Endothelial cell of umbilical vein (primary cell): ENCODE measurements at regions not wholly inside any gene's neighbourhood (a gene's known extent, or its start where the extent isn't known, plus 50 kb on each side); places are given as distances from the start of the nearest gene placed in this dataset.

Experiments
- BruUV-seq: library from RNA; stranded (reverse); fragments of 400-500 nt; replicated peaks from 2 replicates; lab custom pipeline; 2021; lab: Mats Ljungman, UMichigan
- CTCF ChIA-PET: fragments of 300-600, 350-600 bp; sonication (Branson Sonifier 250); formaldehyde crosslinking; loops from one replicate; lab custom pipeline; 2021; ENCODE audit warnings: antibody characterized with exemption, inconsistent platforms; lab: Charles Lee
- POLR2A ChIA-PET: fragments of 300-600, 350-600 bp; sonication (Branson Sonifier 250); formaldehyde crosslinking; loops from one replicate; lab custom pipeline; 2021; ENCODE audit warnings: antibody characterized with exemption, inconsistent platforms; lab: Charles Lee
- DNase-seq: peaks from one replicate; pipeline ENCODE4 v3.0.0-alpha.2; 2011; ENCODE audit warnings: low read depth, low spot score
- FAIRE-seq: peaks from 2 replicates; lab custom pipeline; 2011; peaks lifted over from hg19 to GRCh38; lab: Jason Lieb, UNC
- H2AFZ ChIP-seq: 2 replicates; pipeline ENCODE4 v1.6.0; 2012; ENCODE audit warnings: low read depth, low read length, control low read depth, inconsistent platforms
- H3K27ac ChIP-seq: 2 replicates; pipeline ENCODE4 v1.5.1; 2011; ENCODE audit warnings: low read depth, mild to moderate bottlenecking, control low read depth, low read length, moderate library complexity; ENCODE audit not compliant: insufficient read depth
- H3K27me3 ChIP-seq, 2 experiments: 2 replicates each; pipeline versions ENCODE4 v1.6.0 to v1.6.1; 2011; ENCODE audit warnings: low read length in 2 of 2, mixed read lengths in 1 of 2; ENCODE audit not compliant: control insufficient read depth in 2 of 2, insufficient read depth in 2 of 2
- H3K36me3 ChIP-seq, 2 experiments: 2 replicates in 1 of 2; 3 replicates in 1 of 2; pipeline ENCODE4 v1.5.1; 2011; ENCODE audit warnings: low read length in 2 of 2, mild to moderate bottlenecking in 1 of 2, moderate library complexity in 1 of 2; ENCODE audit not compliant: control insufficient read depth in 2 of 2, insufficient read depth in 2 of 2; ENCODE audit errors: extremely low read depth in 1 of 2
- H3K4me1 ChIP-seq: 3 replicates; pipeline ENCODE4 v1.5.1; 2011; ENCODE audit warnings: mild to moderate bottlenecking, low read length; ENCODE audit not compliant: control insufficient read depth, insufficient read depth; ENCODE audit errors: extremely low read depth
- H3K4me2 ChIP-seq: 2 replicates; pipeline ENCODE4 v1.6.1; 2011; ENCODE audit warnings: low read length, control low read depth, mixed read lengths; ENCODE audit not compliant: insufficient read depth
- H3K4me3 ChIP-seq, 3 experiments: fragments of 200-600 bp in 1 of 3; sonication (generic), shearing (Covaris generic) in 1 of 3; replicated peaks in 1 of 3; 2 replicates each; pipeline ENCODE4 v1.5.1; 2011 to 2016; ENCODE audit warnings: control low read depth in 3 of 3, low read length in 3 of 3, mild to moderate bottlenecking in 2 of 3, inconsistent platforms in 1 of 3, low read depth in 1 of 3, moderate library complexity in 1 of 3; ENCODE audit not compliant: insufficient read depth in 1 of 3
- H3K79me2 ChIP-seq: 2 replicates; pipeline ENCODE4 v1.6.0; 2012; ENCODE audit warnings: low read length, inconsistent platforms; ENCODE audit not compliant: control insufficient read depth, insufficient read depth
- H3K9ac ChIP-seq: replicated peaks from 2 replicates; pipeline ENCODE3; 2011; ENCODE audit warnings: low read length, control low read depth; ENCODE audit not compliant: insufficient read depth; ENCODE audit errors: extremely low read depth
- H3K9me1 ChIP-seq: replicated peaks from 3 replicates; pipeline ENCODE4 v1.6.0; 2011; ENCODE audit warnings: mild to moderate bottlenecking, low read length; ENCODE audit not compliant: control insufficient read depth, insufficient read depth; ENCODE audit errors: extremely low read depth
- H3K9me3 ChIP-seq: replicated peaks from 2 replicates; pipeline ENCODE4 v1.5.1; 2012; ENCODE audit warnings: low read length, inconsistent platforms; ENCODE audit not compliant: control insufficient read depth, insufficient read depth
- H4K20me1 ChIP-seq: replicated peaks from 2 replicates; pipeline ENCODE3; 2011; ENCODE audit warnings: mild to moderate bottlenecking, low read length; ENCODE audit not compliant: control insufficient read depth, insufficient read depth; ENCODE audit errors: extremely low read depth
- CTCF ChIP-seq, 2 donors: IDR thresholded peaks; 1 replicate in 1 of 2; 2 replicates in 1 of 2; pipeline ENCODE4 v1.5.1; 2011; ENCODE audit warnings: low read length in 2 of 2, mild to moderate bottlenecking in 2 of 2, moderate library complexity in 2 of 2, control low read depth in 1 of 2, inconsistent platforms in 1 of 2, low read depth in 1 of 2; ENCODE audit not compliant: insufficient read depth in 1 of 2; ENCODE audit errors: extremely low read depth in 1 of 2
- EZH2 ChIP-seq: IDR thresholded peaks from 2 replicates; pipeline ENCODE4 v1.6.1; 2012; ENCODE audit warnings: borderline replicate concordance, low read depth, mild to moderate bottlenecking, moderate library complexity, low read length, inconsistent platforms; ENCODE audit not compliant: severe bottlenecking
- FOS ChIP-seq: IDR thresholded peaks from 2 replicates; pipeline ENCODE4 v1.6.1; 2011; ENCODE audit warnings: mild to moderate bottlenecking, low read length, moderate library complexity, borderline replicate concordance; ENCODE audit not compliant: insufficient read depth
- GATA2 ChIP-seq: IDR thresholded peaks from 2 replicates; pipeline ENCODE4 v1.7.0; 2011; ENCODE audit warnings: low read depth, mild to moderate bottlenecking, moderate library complexity, mixed read lengths, low read length; ENCODE audit not compliant: insufficient read length, insufficient read depth
- JUN ChIP-seq: IDR thresholded peaks from 2 replicates; pipeline ENCODE4 v1.6.1; 2011; ENCODE audit warnings: borderline replicate concordance, low read depth; ENCODE audit not compliant: insufficient read length, insufficient read depth
- MYC ChIP-seq: IDR thresholded peaks from one replicate; pipeline ENCODE4 v1.6.1; 2011; ENCODE audit warnings: mild to moderate bottlenecking, low read depth, low read length
- POLR2A ChIP-seq: IDR thresholded peaks from 2 replicates; pipeline ENCODE4 v1.6.1; 2012; ENCODE audit warnings: low read depth, mild to moderate bottlenecking, control low read depth, low read length
- POLR2AphosphoS5 ChIP-seq: IDR thresholded peaks from 2 replicates; pipeline ENCODE4 v1.6.1; 2012; ENCODE audit warnings: low read depth, mild to moderate bottlenecking, control low read depth, low read length, moderate library complexity; ENCODE audit not compliant: insufficient read depth
- dilution Hi-C: fragments of 300-500 bp; cut with MboI; formaldehyde crosslinking; loops from one replicate; pipeline ENCODE4 v1.15.0; 2019; ENCODE audit warnings: low sequenced_read_pairs; ENCODE audit not compliant: extremely low pct_ligation_motif_present
- intact Hi-C: fragments of 100-400 bp; cut with micrococcal nuclease; formaldehyde crosslinking; loops from one replicate; pipeline ENCODE4 v1.10.0; 2022
- TF ChIP-seq, protein P1 (sequence below): IDR thresholded peaks from 2 replicates; pipeline ENCODE4 v1.6.1; 2011; ENCODE audit not compliant: insufficient read depth, insufficient read length

DNA sequence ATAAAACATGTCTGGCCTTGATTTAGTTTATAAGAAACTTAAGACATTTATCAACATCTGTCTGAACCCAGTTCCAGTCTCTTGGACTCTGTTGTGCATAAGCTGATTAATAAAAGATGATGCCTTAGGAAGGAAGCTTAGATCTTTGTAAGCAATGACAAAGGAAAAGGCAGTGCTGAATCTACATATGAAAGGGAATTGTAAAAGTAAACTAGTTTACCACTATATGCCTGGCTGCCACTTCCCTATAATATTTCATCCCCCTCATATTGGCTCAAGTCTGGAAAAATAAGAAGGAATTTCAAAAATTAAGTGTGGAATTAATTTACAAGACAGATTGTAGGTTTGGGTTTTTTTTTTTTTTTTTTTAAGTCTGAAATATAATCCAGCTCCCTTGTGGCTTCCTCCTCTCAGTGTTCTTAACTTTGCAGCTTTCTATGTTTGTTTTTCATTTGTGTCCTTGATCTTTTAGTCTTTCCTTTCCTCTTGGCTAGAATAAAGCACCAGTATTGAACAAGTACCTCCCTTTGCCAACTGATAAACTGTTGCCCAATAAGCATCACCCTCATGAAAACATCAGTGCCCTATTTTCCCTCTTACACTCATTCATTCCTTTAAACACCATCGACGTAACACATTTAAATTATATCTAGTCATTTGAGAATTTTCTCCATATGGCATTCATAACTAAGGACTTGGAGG is 146.7 kb upstream of the TBX18 start:
- intact Hi-C loops = no loop called here
- dilution Hi-C loops = no loop called here
- BruUV-seq = no TSS peak
- Histone ChIP-seq H3K4me1 (no peaks in the 10 kb centered on the region), H3K79me2 (no peaks in the 10 kb centered on the region), H3K27ac (no peak overlapping the region), H2AFZ (no peak overlapping the region), H3K9ac (no peak overlapping the region), H3K4me3 (no peak overlapping the region), H3K27me3 (no peaks in the 10 kb centered on the region), H3K9me3 (no peaks in the 10 kb centered on the region), H4K20me1 (no peaks in the 10 kb centered on the region), H3K36me3 (no peaks in the 10 kb centered on the region), H3K4me2 (no peak overlapping the region), H3K9me1 (no peaks in the 10 kb centered on the region)
- ChIA-PET POLR2A (no interaction called here), CTCF (interaction anchor here (0.6 to 1.1 kb wide), 2 partner anchors 72 to 1296 kb away, joined by 3 read pairs; no protein-coding TSS in a partner anchor)
- DNase-seq (peak; percentile 35), FAIRE-seq (no peak)
- no peak for TF ChIP-seq EZH2

DNA sequence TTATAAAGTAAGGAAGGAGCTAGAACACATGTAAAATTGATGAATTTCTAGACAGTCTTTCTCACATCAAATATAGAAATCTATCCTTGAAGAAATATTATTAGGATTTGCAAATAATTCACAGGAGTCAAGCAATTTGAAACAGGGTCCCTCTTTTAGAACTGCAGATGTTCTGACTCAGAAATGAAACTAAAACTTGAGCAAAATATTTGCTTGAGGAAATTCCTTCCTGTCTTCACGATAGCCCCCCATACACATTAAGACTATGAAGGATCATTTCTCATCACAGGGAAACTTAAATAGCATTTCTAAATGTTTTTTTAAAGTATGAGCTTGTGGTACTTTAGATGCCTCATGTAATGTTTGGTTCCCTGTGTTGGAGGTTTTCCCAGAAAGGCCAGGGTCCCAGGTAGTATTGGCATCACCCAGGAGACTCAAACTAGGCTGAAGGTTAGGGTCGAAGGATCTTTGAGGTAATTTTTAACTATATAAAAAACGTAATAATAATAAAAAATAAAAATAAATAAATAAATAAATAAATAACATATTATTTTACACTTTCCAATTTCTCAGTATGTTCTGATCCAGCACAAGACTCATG is 144.0 kb upstream of the TBX18 start:
- no TSS peak for BruUV-seq
- intact Hi-C loops = no loop called here
- H3K27me3 ChIP-seq = no peaks in the 10 kb centered on the region
- H3K36me3 ChIP-seq = no peaks in the 10 kb centered on the region
- H3K9ac ChIP-seq = no peak overlapping the region
- no peak for TF ChIP-seq MYC
- TF ChIP-seq EZH2 = no peak
- TF ChIP-seq, protein P1, sequence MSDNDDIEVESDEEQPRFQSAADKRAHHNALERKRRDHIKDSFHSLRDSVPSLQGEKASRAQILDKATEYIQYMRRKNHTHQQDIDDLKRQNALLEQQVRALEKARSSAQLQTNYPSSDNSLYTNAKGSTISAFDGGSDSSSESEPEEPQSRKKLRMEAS = no peak
- TF ChIP-seq JUN = no peak
- TF ChIP-seq GATA2 = no peak
- TF ChIP-seq POLR2A = no peak
- no peak for TF ChIP-seq FOS
- TF ChIP-seq CTCF (IDR thresholded peaks at IDR 0.05; ENCODE audit: extremely low read depth in 1 of 2, insufficient read depth in 1 of 2, low read depth in 1 of 2, low read length in 2 of 2) = no peak
- TF ChIP-seq POLR2AphosphoS5 = no peak
- ChIA-PET POLR2A (no interaction called here), CTCF (no interaction called here)
- H3K79me2 ChIP-seq = no peaks in the 10 kb centered on the region
- dilution Hi-C loops = no loop called here
- no peaks in the 10 kb centered on the region for H3K9me1 ChIP-seq
- H4K20me1 ChIP-seq = no peaks in the 10 kb centered on the region
- no peaks in the 10 kb centered on the region for H3K9me3 ChIP-seq
- peak; percentile 68 for FAIRE-seq
- peaks cover 10% of the 10 kb centered on the region for H3K4me1 ChIP-seq
- no peak overlapping the region for H3K4me2 ChIP-seq
- no peak overlapping the region for H2AFZ ChIP-seq
- H3K4me3 ChIP-seq = no peak overlapping the region
- no peak overlapping the region for H3K27ac ChIP-seq
- no peak for DNase-seq
